PC-3 (cell line): ENCODE measurements at regions not wholly inside any gene's neighbourhood (a gene's known extent, or its start where the extent isn't known, plus 50 kb on each side); places are given as distances from the start of the nearest gene placed in this dataset.

Experiments
- CTCF ChIP-seq: fragments of 300-600 bp; sonication (generic); conservative IDR thresholded peaks from 2 replicates; pipeline ENCODE4 v1.5.1; 2017; ENCODE audit warnings: antibody characterized with exemption, low read depth, mild to moderate bottlenecking, low read length
- EZH2 ChIP-seq: fragments of 300-600 bp; sonication (generic); IDR thresholded peaks from one replicate; pipeline ENCODE4 v1.6.1; 2017; ENCODE audit warnings: antibody characterized with exemption, mild to moderate bottlenecking, low read length; ENCODE audit not compliant: unreplicated experiment

- TF ChIP-seq CTCF = no peak
- TF ChIP-seq EZH2 = no peak
Measured at GRCh38 chr3:102255736-102256135, 179.1 kb upstream of the ZPLD1 start.
